ENCODE measurements at regions not wholly inside any gene's neighbourhood (a gene's known extent, or its start where the extent isn't known, plus 50 kb on each side); places are given as distances from the start of the nearest gene placed in this dataset.

- Histone ChIP-seq H3K27ac (ENCODE audit: extremely low read length, insufficient read depth, low read length) (no peak overlapping the region), H2AFZ (ENCODE audit: low read length) (no peak overlapping the region), H3K9me3 (ENCODE audit: low read length) (no peaks in the 10 kb centered on the region), H3K36me3 (replicated peaks in 1 of 2; ENCODE audit: control insufficient read depth in 1 of 2, insufficient read depth in 2 of 2, low read length in 2 of 2) (no peaks in the 10 kb centered on the region), H3K9ac (ENCODE audit: insufficient read depth, low read depth, low read length) (no peak overlapping the region), H3K4me3 (replicated peaks in 1 of 3; ENCODE audit: insufficient read depth in 1 of 3, low read depth in 2 of 3, low read length in 3 of 3) (no peak overlapping the region), H3K4me2 (ENCODE audit: low read depth, low read length) (no peak overlapping the region), H3K4me1 (ENCODE audit: insufficient read depth, low read length) (no peaks in the 10 kb centered on the region), H4K20me1 (ENCODE audit: insufficient read depth, low read length) (no peaks in the 10 kb centered on the region), H3K27me3 (ENCODE audit: control insufficient read depth in 1 of 2, insufficient read depth in 2 of 2, low read length in 2 of 2) (no peaks in the 10 kb centered on the region), H3K79me2 (ENCODE audit: insufficient read depth, low read length) (no peaks in the 10 kb centered on the region)
- BruUV-seq (replicated peaks), result no TSS peak
- POLR2A ChIA-PET, result no interaction called here
- ATAC-seq, result no peak
- no peak for DNase-seq (ENCODE audit: low spot score)
- no peak for TF ChIP-seq HNF4A (CRISPR knock-in tag; IDR thresholded peaks at IDR 0.05)
- TF ChIP-seq PREB (CRISPR knock-in tag; IDR thresholded peaks at IDR 0.05), result no peak
- no peak for TF ChIP-seq PHB2 (IDR thresholded peaks at IDR 0.05; ENCODE audit: partially characterized antibody)
- no peak for TF ChIP-seq MYNN (CRISPR knock-in tag; IDR thresholded peaks at IDR 0.05; ENCODE audit: low read depth)
- no peak for TF ChIP-seq BHLHE40 (IDR thresholded peaks at IDR 0.05; ENCODE audit: low read length)
- no peak for TF ChIP-seq ZNF264 (CRISPR knock-in tag; IDR thresholded peaks at IDR 0.05)
- no peak for TF ChIP-seq CREM (IDR thresholded peaks at IDR 0.05)
- no peak for TF ChIP-seq CREM (CRISPR knock-in tag; IDR thresholded peaks at IDR 0.05)
- TF ChIP-seq ZFP36L1 (CRISPR knock-in tag; IDR thresholded peaks at IDR 0.05), result no peak
- no peak for TF ChIP-seq CHCHD3 (CRISPR knock-in tag; IDR thresholded peaks at IDR 0.05)
- TF ChIP-seq NFIB (CRISPR knock-in tag; IDR thresholded peaks at IDR 0.05; ENCODE audit: borderline replicate concordance), result no peak
- no peak for TF ChIP-seq NCOR1 (IDR thresholded peaks at IDR 0.05; ENCODE audit: borderline replicate concordance, low read length)
- TF ChIP-seq BRCA1 (CRISPR knock-in tag; IDR thresholded peaks at IDR 0.05), result no peak
- TF ChIP-seq FOXP1 (IDR thresholded peaks at IDR 0.05), result no peak
- no peak for TF ChIP-seq FOXP1 (CRISPR knock-in tag; IDR thresholded peaks at IDR 0.05)
- TF ChIP-seq ZNF891 (CRISPR knock-in tag; IDR thresholded peaks at IDR 0.05), result no peak
- TF ChIP-seq MIER3 (CRISPR knock-in tag; IDR thresholded peaks at IDR 0.05; ENCODE audit: borderline replicate concordance), result no peak
- in situ Hi-C loops (cut with HindIII; ENCODE audit: extremely low pct_ligation_motif_present, low pct_unique_long_range_greater_than_20kb), result no loop called here
- intact Hi-C loops (cut with micrococcal nuclease; ENCODE audit: unreplicated experiment), result no loop called here
- no peak for FAIRE-seq
- WGBS (ENCODE audit: low lambda C conversion rate), result 19% methylated on average over 3 of the region's 3 CpGs
- CTCF ChIA-PET (ENCODE audit: low intra/inter-chr PET ratio, low total read pairs), result no interaction called here
Measured at GRCh38 chr2:67633212-67633856, 236.2 kb downstream of the ETAA1 start.
